GM10248 (cell line): ENCODE measurements at regions not wholly inside any gene's neighbourhood (a gene's known extent, or its start where the extent isn't known, plus 50 kb on each side); places are given as distances from the start of the nearest gene placed in this dataset.

Source experiments
- CTCF ChIA-PET: fragments of 300-600 bp; sonication (Branson Sonifier 250); formaldehyde crosslinking; extraction: SDS; loops from one replicate; lab custom pipeline; 2021; ENCODE audit warnings: antibody characterized with exemption; lab: Yijun Ruan, JAX
- POLR2A ChIA-PET: fragments of 350-650 bp; sonication (Branson Sonifier 250); formaldehyde crosslinking; extraction: SDS; loops from one replicate; lab custom pipeline; 2020; ENCODE audit warnings: antibody characterized with exemption; lab: Yijun Ruan, JAX
- DNase-seq: peaks from one replicate; pipeline ENCODE4 v3.0.0; 2012; ENCODE audit errors: extremely low spot score
- CTCF ChIP-seq: IDR thresholded peaks from 2 replicates; pipeline ENCODE4 v1.5.1; 2012; ENCODE audit warnings: mild to moderate bottlenecking, low read depth; ENCODE audit errors: extremely low read depth, missing control alignments, control extremely low read depth

GRCh38 chr2:129175051-129175450, 804.4 kb upstream of the RAB6C start:
- DNase-seq, result no peak
- TF ChIP-seq CTCF, result no peak
- ChIA-PET POLR2A (no interaction called here), CTCF (interaction anchor here (1.1 to 1.6 kb wide), 2 partner anchors 11 to 113 kb away, joined by 3 to 4 read pairs; no protein-coding TSS in a partner anchor)

- ChIA-PET CTCF (no interaction called here), POLR2A (interaction anchor here (0.6 kb wide), 1 partner anchor 101 kb away, joined by 5 read pairs; no protein-coding TSS in a partner anchor)
- TF ChIP-seq CTCF, result no peak
- DNase-seq, result no peak
These were observed 803.1 kb upstream of the RAB6C start for GRCh38 chr2:129176375-129176774.

GRCh38 chr2:129178356-129178755, 801.1 kb upstream of the RAB6C start:
- POLR2A ChIA-PET, result no interaction called here
- DNase-seq, result no peak
- no peak for TF ChIP-seq CTCF
- CTCF ChIA-PET, result interaction anchor here (0.6 to 1.3 kb wide), 3 partner anchors 14 to 245 kb away, joined by 3 to 4 read pairs (median 3); no protein-coding TSS in a partner anchor

DNA sequence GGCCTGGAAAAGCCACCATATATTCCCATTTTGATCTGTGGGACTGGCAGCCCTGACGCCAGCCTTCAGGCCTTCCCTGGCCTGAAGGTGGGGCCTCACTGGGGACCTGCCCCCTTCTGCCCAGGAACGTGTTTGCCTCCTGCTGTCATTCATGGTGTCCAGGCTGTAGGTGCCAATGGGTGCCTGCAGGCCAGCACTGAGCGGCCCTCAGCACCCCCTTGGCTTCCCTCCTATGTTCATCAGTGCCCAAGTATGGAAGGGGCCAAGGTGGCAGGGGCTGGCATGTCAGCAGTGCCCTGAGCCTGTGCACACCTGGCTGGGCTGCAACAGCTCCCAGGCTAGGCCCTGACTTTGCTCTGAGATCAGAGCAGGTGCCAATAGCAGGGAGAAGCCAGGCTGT, 800.3 kb upstream of the RAB6C start:
- ChIA-PET POLR2A (no interaction called here), CTCF (interaction anchor here (0.6 to 1.3 kb wide), 3 partner anchors 13 to 246 kb away, joined by 3 to 4 read pairs (median 3); no protein-coding TSS in a partner anchor)
- TF ChIP-seq CTCF, result no peak
- no peak for DNase-seq

GRCh38 chr2:129180124-129180716, 799.2 kb upstream of the RAB6C start:
- ChIA-PET POLR2A (no interaction called here), CTCF (no interaction called here)
- TF ChIP-seq CTCF, result no peak
- DNase-seq, result no peak

DNA sequence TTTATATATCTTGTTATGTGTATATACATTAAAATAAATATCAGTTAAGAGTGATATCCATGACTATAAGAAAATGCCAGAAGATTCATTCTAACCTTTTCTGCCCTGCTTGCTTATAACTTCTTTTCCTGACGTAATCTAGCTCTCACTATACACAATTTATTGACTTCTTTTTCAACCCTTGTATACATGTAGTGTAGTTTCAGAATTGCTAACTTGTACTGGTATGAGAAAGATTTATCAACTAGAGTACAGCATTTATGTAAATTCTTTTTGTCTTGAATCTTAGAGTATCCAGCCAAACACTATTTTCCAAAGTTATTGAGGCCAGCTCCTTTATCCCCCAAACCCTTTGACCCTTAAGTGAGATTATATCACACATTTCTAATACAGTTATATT, 798.0 kb upstream of the RAB6C start:
- DNase-seq, result no peak
- CTCF ChIA-PET, result no interaction called here
- no peak for TF ChIP-seq CTCF
- POLR2A ChIA-PET, result no interaction called here
